Endodermal cell (in vitro differentiated cells): ENCODE measurements at regions not wholly inside any gene's neighbourhood (a gene's known extent, or its start where the extent isn't known, plus 50 kb on each side); places are given as distances from the start of the nearest gene placed in this dataset.

Experiments used
- DNase-seq: peaks from one replicate; pipeline ENCODE4 v3.0.0-alpha.2; 2017
- H3K27ac ChIP-seq: 2 replicates; pipeline ENCODE4 v1.5.1; 2013; ENCODE audit warnings: mild to moderate bottlenecking, low read depth, low read length, moderate library complexity
- H3K27me3 ChIP-seq: 2 replicates; pipeline ENCODE4 v1.6.1; 2013; ENCODE audit warnings: mild to moderate bottlenecking, low read length, moderate library complexity; ENCODE audit not compliant: insufficient read depth, control insufficient read depth, poor library complexity, severe bottlenecking
- H3K36me3 ChIP-seq: 2 replicates; pipeline ENCODE4 v1.7.0; 2013; ENCODE audit warnings: mild to moderate bottlenecking, low read length, moderate library complexity; ENCODE audit not compliant: control insufficient read depth, insufficient read depth
- H3K4me1 ChIP-seq: one replicate; pipeline ENCODE4 v1.7.0; 2013; ENCODE audit warnings: low read length; ENCODE audit not compliant: control insufficient read depth, insufficient read depth
- H3K4me3 ChIP-seq: 2 replicates; pipeline ENCODE4 v1.5.1; 2013; ENCODE audit warnings: mild to moderate bottlenecking, low read length, moderate library complexity
- H3K9ac ChIP-seq: 2 replicates; pipeline ENCODE4 v1.6.1; 2013; ENCODE audit warnings: mild to moderate bottlenecking, low read length, moderate library complexity; ENCODE audit not compliant: poor library complexity, severe bottlenecking; ENCODE audit errors: extremely low read depth
- H3K9me3 ChIP-seq: 2 replicates; pipeline ENCODE4 v1.6.1; 2013; ENCODE audit warnings: mild to moderate bottlenecking, low read length, moderate library complexity; ENCODE audit not compliant: control insufficient read depth
- H3K27ac Mint-ChIP-seq: 2 replicates; pipeline ENCODE4 v1.8.0; 2020; ENCODE audit warnings: mixed read lengths
- H3K27me3 Mint-ChIP-seq: 2 replicates; pipeline ENCODE4 v1.8.0; 2021; ENCODE audit warnings: mild to moderate bottlenecking, mixed read lengths; ENCODE audit not compliant: insufficient read depth
- H3K36me3 Mint-ChIP-seq: 2 replicates; pipeline ENCODE4 v1.8.0; 2020; ENCODE audit warnings: low read depth, mixed read lengths
- H3K4me1 Mint-ChIP-seq: 2 replicates; pipeline ENCODE4 v1.8.0; 2020; ENCODE audit warnings: mixed read lengths
- H3K4me3 Mint-ChIP-seq: 2 replicates; pipeline ENCODE4 v1.8.0; 2020; ENCODE audit warnings: mild to moderate bottlenecking, moderate library complexity, mixed read lengths
- H3K9me3 Mint-ChIP-seq: 2 replicates; pipeline ENCODE4 v1.8.0; 2020; ENCODE audit warnings: mild to moderate bottlenecking, mixed read lengths
- CTCF ChIP-seq: fragments of 200-600 bp; sonication (generic); conservative IDR thresholded peaks from 2 replicates; pipeline ENCODE4 v1.5.0; 2021; ENCODE audit warnings: antibody characterized with exemption, mild to moderate bottlenecking
- WGBS, 2 experiments: methylation state at CpG; one replicate each; pipeline versions ENCODE4 v1.1.5 to v1.1.7; 2013; ENCODE audit warnings: missing lambda C conversion rate in 2 of 2, mixed read lengths in 1 of 2; ENCODE audit not compliant: insufficient coverage in 1 of 2, insufficient read length in 1 of 2; 5-methylcytosine and 5-hydroxymethylcytosine counted together

- no peak for DNase-seq
- no peaks in the 10 kb centered on the region for H3K9me3 ChIP-seq
- H3K4me1 ChIP-seq: no peaks in the 10 kb centered on the region
- no peak overlapping the region for H3K27ac ChIP-seq
- Mint-ChIP-seq H3K9me3 (peaks cover 2% of the 10 kb centered on the region), H3K36me3 (no peaks in the 10 kb centered on the region), H3K4me3 (no peak overlapping the region), H3K4me1 (peaks cover 4% of the 10 kb centered on the region), H3K27ac (no peak overlapping the region), H3K27me3 (peaks cover 9% of the 10 kb centered on the region)
- no peak overlapping the region for H3K4me3 ChIP-seq
- H3K36me3 ChIP-seq: no peaks in the 10 kb centered on the region
- no peak overlapping the region for H3K9ac ChIP-seq
- 83 to 91% methylated on average over 8 to 11 of the region's 13 CpGs for WGBS, 2 experiments
- peaks cover 12% of the 10 kb centered on the region for H3K27me3 ChIP-seq
- no peak for TF ChIP-seq CTCF
Measured at GRCh38 chr20:39142407-39143096, 180.4 kb downstream of the DHX35 start.

DNA sequence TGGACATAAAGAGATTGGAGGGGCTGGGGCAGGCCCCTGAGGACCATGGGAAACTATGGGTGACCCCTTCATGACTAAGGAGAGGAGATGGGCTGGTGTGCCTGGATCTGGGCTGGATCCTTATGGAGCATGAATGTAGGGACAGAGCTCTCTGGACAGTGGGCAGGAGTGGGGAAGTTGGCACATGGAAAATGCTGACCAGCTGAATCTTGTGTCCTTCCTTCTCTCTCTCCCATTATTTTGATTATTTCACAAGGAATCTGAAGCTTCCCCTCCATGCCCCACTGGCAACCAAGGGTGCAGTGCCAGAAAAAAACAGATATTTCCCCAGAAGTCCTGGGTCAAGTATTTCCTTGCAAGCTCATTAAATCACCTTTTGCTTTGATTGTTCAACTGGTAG is 175.2 kb downstream of the DHX35 start:
- H3K27me3 ChIP-seq: peaks cover 12% of the 10 kb centered on the region

DNA sequence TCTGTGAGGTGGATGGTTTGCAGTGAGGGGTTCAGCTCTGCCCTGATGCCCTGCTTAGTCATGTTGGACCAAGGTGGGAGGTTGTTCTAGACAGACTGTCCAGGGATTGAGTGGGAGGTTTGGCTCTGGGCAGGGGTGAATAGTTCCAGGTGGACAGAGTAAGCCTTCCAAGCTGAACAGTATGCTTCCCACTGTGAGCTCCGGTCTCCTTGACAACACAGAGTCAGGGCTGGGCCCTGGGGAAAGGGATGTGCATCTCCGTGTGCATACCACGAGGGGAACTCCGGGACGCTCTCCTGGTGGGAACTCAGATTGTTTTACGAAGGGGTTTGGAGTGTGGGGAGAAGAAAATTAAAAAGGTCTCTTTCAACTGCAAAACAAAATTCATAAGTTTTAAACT is 174.7 kb downstream of the DHX35 start:
- Histone ChIP-seq H3K9ac (no peak overlapping the region), H3K9me3 (no peaks in the 10 kb centered on the region), H3K36me3 (no peaks in the 10 kb centered on the region), H3K27me3 (peaks cover 12% of the 10 kb centered on the region), H3K4me3 (no peak overlapping the region), H3K4me1 (no peaks in the 10 kb centered on the region), H3K27ac (no peak overlapping the region)
- Mint-ChIP-seq H3K9me3 (no peaks in the 10 kb centered on the region), H3K27ac (no peak overlapping the region), H3K36me3 (no peaks in the 10 kb centered on the region), H3K4me3 (no peak overlapping the region), H3K4me1 (no peaks in the 10 kb centered on the region), H3K27me3 (peaks cover 9% of the 10 kb centered on the region)
- no peak for TF ChIP-seq CTCF
- no peak for DNase-seq
- 90 to 100% methylated on average over 1 to 5 of the region's 6 CpGs for WGBS, 2 experiments

More for the DNA sequence above, 175.2 kb downstream of the DHX35 start:
- H3K27me3 Mint-ChIP-seq: peaks cover 9% of the 10 kb centered on the region
- no peak overlapping the region for H3K27ac Mint-ChIP-seq
- no peaks in the 10 kb centered on the region for H3K36me3 ChIP-seq
- no peak overlapping the region for H3K27ac ChIP-seq
- no peaks in the 10 kb centered on the region for H3K9me3 ChIP-seq
- no peak for TF ChIP-seq CTCF
- no peaks in the 10 kb centered on the region for H3K36me3 Mint-ChIP-seq
- no peaks in the 10 kb centered on the region for H3K4me1 ChIP-seq
- H3K4me3 ChIP-seq: no peak overlapping the region
- H3K9ac ChIP-seq: no peak overlapping the region
- no peak for DNase-seq
- H3K4me1 Mint-ChIP-seq: no peaks in the 10 kb centered on the region
- no peak overlapping the region for H3K4me3 Mint-ChIP-seq
- no peaks in the 10 kb centered on the region for H3K9me3 Mint-ChIP-seq
